Choroid plexus epithelial cell (primary cell): ENCODE measurements at regions not wholly inside any gene's neighbourhood (a gene's known extent, or its start where the extent isn't known, plus 50 kb on each side); places are given as distances from the start of the nearest gene placed in this dataset.

Experiments used
- DNase-seq: peaks from one replicate; pipeline ENCODE4 v3.0.0-alpha.2; 2010; ENCODE audit warnings: low read depth
- H3K4me3 ChIP-seq: 2 replicates; pipeline ENCODE4 v1.5.1; 2011; ENCODE audit warnings: low read depth, mild to moderate bottlenecking, control low read depth, low read length, moderate library complexity
- CTCF ChIP-seq: conservative IDR thresholded peaks from 2 replicates; pipeline ENCODE4 v1.5.1; 2011; ENCODE audit warnings: low read depth, mild to moderate bottlenecking, control low read depth, inconsistent platforms, low read length, moderate library complexity

GRCh38 chr7:20959281-20959680, 172.6 kb upstream of the SP8 start:
- DNase-seq: no peak
- TF ChIP-seq CTCF: no peak
- no peak overlapping the region for H3K4me3 ChIP-seq

- DNase-seq: no peak
- no peak overlapping the region for H3K4me3 ChIP-seq
- TF ChIP-seq CTCF: no peak
These were observed 177.0 kb upstream of the SP8 start for GRCh38 chr7:20963556-20964280.

DNA sequence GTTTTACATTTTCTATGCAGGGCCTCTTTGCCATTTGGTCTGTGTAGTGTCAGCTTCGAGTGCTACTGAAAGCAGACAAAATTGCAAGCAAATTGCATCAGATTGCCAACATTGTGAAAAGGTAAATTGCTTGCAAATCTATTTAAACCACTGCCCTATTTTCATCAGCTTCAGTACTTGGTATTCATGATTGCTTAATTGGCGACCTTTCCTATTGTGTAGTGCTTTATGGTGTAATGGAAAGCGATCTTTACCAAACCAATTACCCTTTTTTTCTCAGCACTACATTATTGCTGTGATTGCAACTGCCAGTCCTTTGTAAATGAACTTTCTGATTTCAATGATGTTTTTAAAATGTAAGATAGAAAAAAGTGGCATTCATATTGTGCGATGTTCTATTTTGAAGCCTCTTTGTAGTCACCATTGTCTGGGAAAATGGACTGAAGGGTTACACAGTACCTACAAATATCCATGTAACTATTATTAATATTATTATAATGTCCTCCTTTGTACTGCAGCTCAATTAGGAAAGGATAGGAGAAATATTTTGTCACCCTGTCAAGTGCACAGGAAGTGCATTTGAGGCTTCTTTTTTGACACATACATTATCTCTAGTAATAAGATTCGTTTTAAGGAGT, 177.7 kb upstream of the SP8 start:
- no peak for DNase-seq
- H3K4me3 ChIP-seq: no peak overlapping the region
- TF ChIP-seq CTCF: no peak

- H3K4me3 ChIP-seq: no peak overlapping the region
- TF ChIP-seq CTCF: no peak
- no peak for DNase-seq
These were observed 184.5 kb upstream of the SP8 start for GRCh38 chr7:20971219-20971618.

- no peak for DNase-seq
- TF ChIP-seq CTCF: no peak
- H3K4me3 ChIP-seq: no peak overlapping the region
These were observed 193.5 kb upstream of the SP8 start for GRCh38 chr7:20980232-20980631.

GRCh38 chr7:20980668-20981264, 194.1 kb upstream of the SP8 start:
- TF ChIP-seq CTCF: no peak
- no peak overlapping the region for H3K4me3 ChIP-seq

More at GRCh38 chr7:20980668-20981264, 194.1 kb upstream of the SP8 start:
- DNase-seq: no peak
